Stimulated activated CD4-positive, alpha-beta T cell treated with anti-CD3 and anti-CD28 coated beads, Interleukin-15, amount 100 ng/mL, for 24 hours (primary cell): ENCODE measurements at regions not wholly inside any gene's neighbourhood (a gene's known extent, or its start where the extent isn't known, plus 50 kb on each side); places are given as distances from the start of the nearest gene placed in this dataset.
A peak's percentile ranks its signal among the peaks of the same experiment; 100 is the strongest.

Experiments
- DNase-seq: peaks from one replicate; pipeline ENCODE4 v3.0.0-alpha.2; 2020

GRCh38 chr12:65598688-65599087 lies 225.6 kb upstream of the HMGA2 start:
- DNase-seq, result no peak

DNA sequence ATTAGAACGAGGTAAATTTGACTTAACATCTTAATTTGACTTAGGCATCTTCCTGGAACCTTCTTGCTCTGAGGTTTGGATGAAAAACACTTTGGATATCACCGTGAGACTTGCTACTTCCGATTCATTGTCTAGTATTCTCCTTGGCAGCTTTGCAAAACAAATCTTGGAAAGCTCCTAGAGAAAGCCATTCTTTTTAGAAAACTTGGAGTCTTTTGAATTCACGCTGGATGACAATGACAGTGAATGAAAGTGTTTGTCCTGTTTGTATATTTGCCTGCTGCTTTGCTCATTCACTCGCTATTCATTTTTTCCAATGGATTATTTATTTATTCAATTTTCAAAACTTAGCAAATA lies 222.1 kb upstream of the HMGA2 start:
- DNase-seq, result no peak

GRCh38 chr12:65602610-65603295 lies 221.5 kb upstream of the HMGA2 start:
- DNase-seq, result peak; percentile 67

DNA sequence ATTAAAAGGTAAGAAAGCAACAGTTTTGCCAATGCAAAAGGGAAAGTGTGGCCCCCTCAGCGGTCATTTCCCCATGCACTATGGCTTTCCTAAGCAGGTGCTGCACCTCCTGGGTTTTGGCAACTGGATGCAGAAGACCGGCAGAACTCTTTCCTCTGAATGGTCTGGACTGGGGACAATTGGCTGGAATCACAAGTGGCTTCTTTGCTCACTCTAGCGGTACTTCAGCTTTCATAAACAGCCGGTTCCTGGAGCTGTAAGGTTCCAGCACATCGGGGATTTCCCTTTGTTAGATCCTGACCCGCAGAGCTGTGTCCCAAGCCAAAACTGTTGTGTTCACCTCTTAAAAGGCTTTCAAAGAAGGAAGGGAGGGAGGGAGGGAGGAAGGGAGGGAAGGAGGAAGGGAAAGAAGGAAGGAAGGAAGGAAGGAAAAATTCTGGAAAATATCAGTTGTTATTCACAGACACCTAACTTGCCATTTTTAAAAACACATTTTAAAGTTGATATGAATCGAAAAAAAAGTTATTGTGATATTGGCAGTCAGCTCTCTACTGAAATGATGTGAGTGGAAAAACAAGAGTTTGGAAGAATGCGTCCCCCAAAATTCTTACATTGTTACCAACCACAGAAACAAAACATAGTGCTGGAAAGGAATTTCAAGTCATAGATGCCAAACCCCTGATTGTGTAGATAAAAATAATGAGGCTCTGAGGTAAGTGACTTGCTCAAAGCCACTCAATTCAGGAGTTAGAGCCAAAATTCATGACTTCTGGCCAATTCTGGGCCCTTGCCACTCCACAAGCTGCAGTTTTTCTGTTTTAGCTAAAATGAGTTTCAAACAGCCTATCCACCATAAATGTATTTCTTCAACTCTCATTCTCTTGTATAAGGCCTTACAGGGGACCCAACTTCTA lies 220.6 kb upstream of the HMGA2 start:
- no peak for DNase-seq

DNA sequence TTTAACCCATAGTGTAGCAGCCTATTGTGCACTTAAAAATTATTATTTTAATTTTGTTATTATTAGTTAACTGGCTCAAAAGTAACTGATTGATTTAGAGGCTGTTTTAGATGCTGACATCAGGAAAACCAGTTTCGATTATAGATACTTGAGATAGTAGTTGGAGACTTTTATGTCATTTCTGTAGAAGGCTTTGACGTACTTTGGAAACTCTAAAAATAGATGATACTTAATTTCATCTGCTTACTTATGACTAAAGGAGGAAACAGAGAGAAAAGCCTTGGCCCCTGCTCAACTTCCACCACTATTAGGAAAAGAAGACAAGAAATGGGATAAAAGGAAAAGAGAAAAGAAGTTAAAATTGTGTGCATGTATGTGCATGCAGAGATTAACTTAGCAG lies 219.3 kb upstream of the HMGA2 start:
- no peak for DNase-seq

DNA sequence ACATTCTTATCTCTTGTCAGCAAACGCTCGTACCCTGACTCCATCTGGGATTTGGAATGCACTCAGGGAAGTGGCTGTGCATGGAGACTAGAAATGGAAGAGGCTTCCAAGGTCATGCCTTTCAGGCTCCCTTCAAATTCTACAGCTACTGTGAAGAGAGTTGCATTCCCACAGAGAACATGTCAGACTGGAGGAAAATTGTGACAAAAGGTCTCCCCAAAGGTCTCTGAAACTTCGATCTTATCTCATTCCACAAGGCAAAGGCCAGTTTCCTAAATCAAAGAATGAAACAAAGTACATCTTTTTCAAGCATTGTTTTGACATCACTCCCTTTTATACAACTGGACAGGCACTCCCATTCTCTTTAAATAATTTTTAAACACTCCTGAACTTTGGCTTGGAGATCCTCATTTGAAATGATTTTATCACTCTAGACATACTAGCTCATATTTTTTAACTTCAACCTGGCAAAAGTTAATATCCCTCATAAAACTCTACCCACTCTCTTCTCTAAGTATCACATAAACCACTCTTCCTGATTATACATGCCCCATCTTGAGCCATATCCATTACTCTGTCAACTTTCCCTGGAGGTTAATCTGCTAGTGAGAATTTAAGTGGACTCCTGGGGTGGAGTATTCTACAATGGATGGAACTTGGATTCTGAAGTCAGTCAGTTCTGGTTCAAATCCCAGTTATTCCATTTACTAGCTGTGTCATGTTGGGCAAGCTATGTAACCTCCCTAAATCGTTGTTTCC lies 218.1 kb upstream of the HMGA2 start:
- DNase-seq, result no peak

GRCh38 chr12:65607401-65607841 lies 216.9 kb upstream of the HMGA2 start:
- no peak for DNase-seq

GRCh38 chr12:65608319-65608916 lies 215.9 kb upstream of the HMGA2 start:
- no peak for DNase-seq

DNA sequence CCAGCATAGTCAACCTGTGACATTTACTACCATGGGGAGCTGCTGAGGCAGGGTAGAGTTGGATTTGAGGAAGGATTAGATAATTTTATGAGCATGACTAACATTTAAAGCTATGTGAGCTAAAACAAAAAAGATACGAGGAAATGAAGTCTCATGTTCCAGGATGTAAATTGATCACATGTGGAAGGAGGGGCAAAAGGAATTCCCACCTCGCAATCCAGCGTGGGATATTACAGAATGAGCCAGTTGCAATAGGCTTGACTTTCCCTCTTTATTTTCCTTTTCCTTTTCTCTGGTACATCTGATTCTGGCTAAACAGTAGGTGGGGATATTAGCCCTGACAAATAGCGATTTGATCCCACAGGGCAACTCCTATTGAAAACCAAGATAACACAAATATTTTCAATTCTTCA lies 214.9 kb upstream of the HMGA2 start:
- DNase-seq, result no peak

DNA sequence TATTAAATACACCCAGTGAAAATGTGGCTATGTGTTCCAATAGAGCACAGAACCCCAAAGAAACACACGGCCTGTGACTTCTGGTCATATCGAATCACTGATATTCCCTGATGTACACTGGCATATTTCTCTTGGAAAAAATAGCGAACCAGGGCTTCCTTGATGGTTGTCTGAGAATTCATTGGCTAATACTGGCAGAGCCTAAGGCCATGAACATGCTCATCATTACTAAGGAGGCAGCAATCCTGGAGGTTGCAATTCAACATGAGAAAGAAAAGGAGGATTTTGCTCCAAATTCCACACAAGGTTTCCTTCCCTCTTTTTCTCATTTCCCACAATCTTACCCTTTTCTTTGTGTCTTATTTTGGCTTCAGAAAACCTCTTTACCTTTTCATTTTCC lies 212.9 kb upstream of the HMGA2 start:
- DNase-seq, result no peak

GRCh38 chr12:65612440-65612839 lies 211.8 kb upstream of the HMGA2 start:
- DNase-seq, result no peak

DNA sequence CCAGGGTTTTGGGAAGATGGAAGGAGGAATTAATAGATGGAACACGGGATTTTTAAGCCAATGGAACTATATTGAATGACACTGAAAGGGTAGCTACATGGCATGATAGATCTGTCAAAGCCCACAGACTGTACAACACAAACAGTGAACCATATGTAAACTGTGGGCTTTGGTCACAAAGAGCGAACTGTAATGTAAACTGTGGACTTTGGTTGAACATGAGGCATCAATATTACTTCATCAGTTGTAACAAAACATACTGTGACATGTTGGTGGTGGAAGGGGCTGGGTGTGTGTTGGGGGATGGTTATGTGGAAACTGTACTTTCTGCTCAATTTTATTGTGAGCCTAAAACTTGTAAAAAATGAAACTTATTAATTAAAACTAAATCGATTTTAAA lies 210.6 kb upstream of the HMGA2 start:
- DNase-seq, result no peak

GRCh38 chr12:65614259-65614889 lies 209.9 kb upstream of the HMGA2 start:
- no peak for DNase-seq

DNA sequence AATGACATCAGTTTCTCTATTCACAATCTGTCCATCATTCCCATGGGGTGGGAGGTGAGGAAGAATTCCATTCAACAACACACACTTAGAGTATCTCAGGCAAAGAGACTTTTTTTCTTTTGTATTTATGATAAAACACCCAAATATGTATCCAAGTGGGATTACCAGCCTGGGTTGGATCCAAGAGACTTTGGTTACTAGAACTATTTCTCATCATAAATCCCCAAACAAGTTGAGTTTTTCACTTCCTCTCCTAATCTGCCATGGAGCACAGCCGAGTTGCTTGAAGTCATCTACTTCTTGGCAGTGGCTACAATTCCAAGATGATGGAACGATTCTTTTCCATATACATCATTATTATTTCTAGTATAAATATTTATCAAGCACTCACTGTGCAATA lies 209.2 kb upstream of the HMGA2 start:
- DNase-seq, result no peak

- no peak for DNase-seq
Measured at GRCh38 chr12:65616022-65616421, 208.3 kb upstream of the HMGA2 start.

DNA sequence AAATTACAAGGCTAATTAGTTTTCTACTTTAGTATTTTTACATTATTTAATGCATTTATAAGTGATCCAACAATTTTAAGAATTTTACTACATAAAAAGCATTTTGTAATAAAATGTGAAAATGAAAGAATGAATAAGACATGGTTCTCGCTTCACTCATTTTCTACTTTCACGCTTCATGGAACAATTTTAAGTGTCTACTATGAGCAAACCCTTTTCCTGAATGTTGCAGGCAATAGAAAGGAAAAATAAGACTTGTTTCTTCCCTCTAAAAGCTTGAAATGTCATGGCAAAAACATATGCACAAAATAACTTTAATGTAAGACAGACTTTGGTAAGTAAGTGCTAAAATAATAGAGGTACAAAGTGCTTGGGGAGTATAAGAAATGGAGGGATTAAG lies 205.7 kb upstream of the HMGA2 start:
- no peak for DNase-seq

GRCh38 chr12:65619018-65619417 lies 205.3 kb upstream of the HMGA2 start:
- DNase-seq, result peak; percentile 7

DNA sequence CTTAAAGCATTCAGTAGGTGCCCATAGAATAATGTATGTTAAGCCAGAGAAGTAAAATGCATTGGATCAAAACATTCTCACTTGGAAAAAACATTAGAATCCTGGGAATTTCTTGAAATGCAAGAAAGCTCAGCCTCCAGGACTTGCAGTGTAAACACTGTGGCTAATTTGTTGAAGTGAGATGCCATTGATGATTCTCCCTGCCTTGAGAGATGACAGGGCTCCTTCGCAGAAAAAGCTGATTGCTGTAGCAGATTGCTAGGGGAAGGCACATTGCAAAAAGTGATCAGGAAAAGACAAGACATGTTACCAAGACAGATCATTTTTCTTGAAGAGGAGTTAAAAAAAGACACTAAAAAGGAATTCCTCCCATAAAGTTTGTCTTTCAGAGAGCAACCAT lies 204.2 kb upstream of the HMGA2 start:
- no peak for DNase-seq

GRCh38 chr12:65622056-65622455 lies 202.2 kb upstream of the HMGA2 start:
- no peak for DNase-seq

DNA sequence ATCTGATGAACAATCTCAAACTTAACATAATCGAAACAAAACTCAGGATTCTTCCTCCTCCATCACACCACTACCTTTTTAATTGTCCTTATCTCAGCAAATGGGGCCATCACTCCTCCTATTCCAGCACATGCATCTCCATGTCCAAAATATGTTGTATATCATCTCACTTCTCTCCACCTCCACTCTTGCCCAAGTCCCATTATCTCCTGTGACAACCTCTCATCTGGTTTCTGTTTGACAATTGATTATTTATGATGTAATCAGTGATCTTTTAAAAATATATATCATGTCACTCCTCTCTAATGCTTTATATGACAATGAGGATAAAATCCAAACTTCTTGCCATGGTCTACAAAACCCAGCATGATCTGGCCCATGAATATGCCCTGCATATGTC lies 200.8 kb upstream of the HMGA2 start:
- no peak for DNase-seq

- DNase-seq, result no peak
Measured at GRCh38 chr12:65624554-65625086, 199.7 kb upstream of the HMGA2 start.

DNA sequence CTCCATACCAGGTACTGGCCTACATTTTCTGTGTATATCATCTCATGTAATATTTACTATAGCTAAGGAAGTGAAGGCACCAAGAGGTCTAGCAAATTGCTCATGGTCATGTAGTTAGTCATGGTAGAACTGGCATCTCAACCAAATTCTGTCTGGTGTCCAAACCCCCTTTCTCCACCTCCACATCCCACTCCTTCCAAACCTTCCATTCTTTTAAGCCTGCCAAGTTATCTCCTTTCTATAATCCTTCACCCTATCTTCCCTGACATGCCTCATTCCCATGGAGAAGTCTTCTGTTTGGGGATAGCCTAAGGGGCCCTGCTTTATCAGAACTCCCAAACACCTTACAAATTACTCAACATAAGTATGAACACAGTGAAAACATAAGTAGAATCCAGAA lies 196.2 kb upstream of the HMGA2 start:
- no peak for DNase-seq
